H1 (cell line): ENCODE measurements at regions not wholly inside any gene's neighbourhood (a gene's known extent, or its start where the extent isn't known, plus 50 kb on each side); places are given as distances from the start of the nearest gene placed in this dataset.

Experiments used
- EGR1 ChIP-seq: IDR thresholded peaks from 2 replicates; pipeline ENCODE4 v1.6.1; 2011; ENCODE audit warnings: low read depth, low read length, borderline replicate concordance
- KDM1A ChIP-seq: fragments of 200-600, 300-600 bp; sonication (generic); IDR thresholded peaks from 2 replicates; pipeline ENCODE4 v1.7.1; 2016; ENCODE audit warnings: mild to moderate bottlenecking, low read length, borderline replicate concordance
- RNF2 ChIP-seq: fragments of 200-900, 300-1000 bp; sonication (generic); IDR thresholded peaks from 2 replicates; pipeline ENCODE4 v1.7.1; 2016; ENCODE audit warnings: borderline replicate concordance, low read depth, mild to moderate bottlenecking, antibody characterized with exemption, low read length; ENCODE audit not compliant: poor library complexity, severe bottlenecking; ENCODE audit errors: missing control alignments
- RXRA ChIP-seq: IDR thresholded peaks from 2 replicates; pipeline ENCODE4 v1.6.1; 2011; ENCODE audit warnings: low read depth, mild to moderate bottlenecking, low read length, moderate library complexity; ENCODE audit not compliant: insufficient read depth

DNA sequence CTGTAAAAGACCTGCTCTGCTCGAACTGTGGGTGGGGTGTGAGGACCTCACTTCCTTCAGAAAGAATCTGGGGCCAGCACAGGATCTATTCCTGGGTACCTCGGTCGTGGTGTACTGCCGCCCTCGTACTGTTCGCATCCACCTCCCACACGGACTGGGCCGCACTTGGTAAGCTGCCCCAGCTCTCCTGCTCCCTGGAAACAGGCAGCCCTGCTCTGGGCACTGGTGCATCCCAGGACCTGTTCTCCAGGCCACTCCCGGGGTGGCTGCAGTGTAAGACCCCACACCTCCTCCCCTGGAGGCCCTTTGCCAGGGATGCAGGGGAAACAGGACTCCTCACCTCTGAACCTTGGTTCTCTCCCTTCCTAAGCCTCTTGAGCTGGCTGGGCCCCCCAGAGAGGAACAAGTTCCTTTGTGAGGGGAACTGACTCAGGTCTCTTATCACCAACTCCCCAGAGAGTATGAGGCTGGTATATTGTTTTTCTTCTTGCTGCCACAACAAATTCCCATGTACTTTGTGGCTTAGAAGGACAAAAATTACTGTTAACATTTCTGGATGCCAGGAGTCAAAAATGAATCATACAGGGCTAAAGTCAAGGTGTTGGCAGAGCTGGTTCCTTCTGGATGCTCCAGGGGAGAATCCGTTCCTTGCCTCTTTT, 276.5 kb downstream of the NUAK1 start (continued):
- no peak for TF ChIP-seq EGR1
- no peak for TF ChIP-seq KDM1A
- TF ChIP-seq RNF2 = no peak
- no peak for TF ChIP-seq RXRA
